Osteocyte (in vitro differentiated cells): ENCODE measurements at regions not wholly inside any gene's neighbourhood (a gene's known extent, or its start where the extent isn't known, plus 50 kb on each side); places are given as distances from the start of the nearest gene placed in this dataset.

ENCODE experiments used
- DNase-seq: peaks from one replicate; pipeline ENCODE4 v3.0.0; 2021; ENCODE audit warnings: mixed read lengths; ENCODE audit not compliant: unreplicated experiment; ENCODE audit errors: extremely low spot score
- H3K27ac Mint-ChIP-seq: one replicate; pipeline ENCODE4 v1.8.0; 2021; ENCODE audit warnings: mild to moderate bottlenecking, mixed read lengths; ENCODE audit not compliant: unreplicated experiment
- H3K27me3 Mint-ChIP-seq: one replicate; pipeline ENCODE4 v1.8.0; 2021; ENCODE audit warnings: mixed read lengths; ENCODE audit not compliant: unreplicated experiment
- H3K36me3 Mint-ChIP-seq: one replicate; pipeline ENCODE4 v1.8.0; 2021; ENCODE audit warnings: mixed read lengths; ENCODE audit not compliant: unreplicated experiment
- H3K4me1 Mint-ChIP-seq: one replicate; pipeline ENCODE4 v1.8.0; 2021; ENCODE audit warnings: mixed read lengths; ENCODE audit not compliant: unreplicated experiment
- H3K4me3 Mint-ChIP-seq: one replicate; pipeline ENCODE4 v1.8.0; 2021; ENCODE audit warnings: mild to moderate bottlenecking, moderate library complexity, mixed read lengths; ENCODE audit not compliant: unreplicated experiment
- H3K9me3 Mint-ChIP-seq: one replicate; pipeline ENCODE4 v1.8.0; 2021; ENCODE audit warnings: mixed read lengths; ENCODE audit not compliant: unreplicated experiment
- CTCF ChIP-seq: fragments of 200-600 bp; sonication (generic); IDR thresholded peaks from 2 replicates; pipeline ENCODE4 v1.5.0; 2021; ENCODE audit warnings: antibody characterized with exemption, mild to moderate bottlenecking, moderate library complexity

- Mint-ChIP-seq H3K4me3 (no peak overlapping the region), H3K27me3 (peaks cover 53% of the 10 kb centered on the region), H3K27ac (no peak overlapping the region), H3K4me1 (no peaks in the 10 kb centered on the region), H3K9me3 (no peaks in the 10 kb centered on the region), H3K36me3 (no peaks in the 10 kb centered on the region)
- TF ChIP-seq CTCF, result no peak
- no peak for DNase-seq
Observed at GRCh38 chr5:40037713-40038112, 612.9 kb upstream of the DAB2 start.

- no peak for TF ChIP-seq CTCF
- no peak for DNase-seq
- no peaks in the 10 kb centered on the region for H3K9me3 Mint-ChIP-seq
- no peak overlapping the region for H3K4me3 Mint-ChIP-seq
- H3K27ac Mint-ChIP-seq, result no peak overlapping the region
- H3K4me1 Mint-ChIP-seq, result no peaks in the 10 kb centered on the region
- no peaks in the 10 kb centered on the region for H3K36me3 Mint-ChIP-seq
- peaks cover 79% of the 10 kb centered on the region for H3K27me3 Mint-ChIP-seq
Observed at GRCh38 chr5:40034441-40034840, 609.7 kb upstream of the DAB2 start.

DNA sequence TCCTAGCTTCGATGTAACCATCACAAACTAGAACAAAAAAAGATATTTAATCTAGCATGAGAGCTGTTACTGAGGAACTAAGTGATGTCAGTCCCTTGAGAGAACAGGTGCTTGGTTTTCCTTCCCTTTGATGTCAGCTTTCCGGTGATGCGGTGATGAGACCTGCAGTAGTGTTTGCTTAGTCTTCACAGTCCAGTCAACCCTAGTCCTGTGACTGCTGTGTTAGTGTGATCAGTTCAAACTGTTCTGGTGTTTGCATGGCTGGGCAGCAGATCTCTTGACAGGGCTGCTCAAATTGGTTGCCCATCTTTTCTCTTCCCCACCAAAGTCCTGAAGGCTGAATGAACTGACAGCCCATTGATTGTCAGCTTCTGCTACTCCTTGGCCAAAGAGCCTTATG lies 608.6 kb upstream of the DAB2 start:
- no peak for TF ChIP-seq CTCF
- no peaks in the 10 kb centered on the region for H3K4me1 Mint-ChIP-seq
- H3K4me3 Mint-ChIP-seq, result no peak overlapping the region
- DNase-seq, result no peak
- no peaks in the 10 kb centered on the region for H3K36me3 Mint-ChIP-seq
- no peak overlapping the region for H3K27ac Mint-ChIP-seq
- no peaks in the 10 kb centered on the region for H3K9me3 Mint-ChIP-seq
- peaks cover 85% of the 10 kb centered on the region for H3K27me3 Mint-ChIP-seq

DNA sequence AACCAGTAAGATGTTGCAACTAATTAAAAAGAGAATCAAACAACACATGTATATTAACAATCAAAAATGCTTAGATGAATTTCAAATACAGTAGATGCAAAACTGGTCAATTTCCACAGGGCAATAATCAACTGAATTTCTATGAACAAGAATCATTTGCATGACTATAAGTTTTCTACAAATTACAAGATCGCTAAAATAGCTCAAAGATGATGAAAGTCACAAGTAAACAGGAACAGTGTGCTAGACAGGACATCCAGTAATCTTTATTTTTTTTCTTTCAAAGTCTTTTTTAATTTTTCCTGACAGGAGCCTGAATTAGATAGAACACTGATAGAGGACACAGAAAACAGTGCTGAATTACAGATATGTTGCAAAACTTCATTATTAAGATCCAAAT lies 608.2 kb upstream of the DAB2 start:
- DNase-seq, result no peak
- Mint-ChIP-seq H3K27ac (no peak overlapping the region), H3K27me3 (peaks cover 82% of the 10 kb centered on the region), H3K36me3 (no peaks in the 10 kb centered on the region), H3K4me1 (no peaks in the 10 kb centered on the region), H3K4me3 (no peak overlapping the region), H3K9me3 (no peaks in the 10 kb centered on the region)
- no peak for TF ChIP-seq CTCF

DNA sequence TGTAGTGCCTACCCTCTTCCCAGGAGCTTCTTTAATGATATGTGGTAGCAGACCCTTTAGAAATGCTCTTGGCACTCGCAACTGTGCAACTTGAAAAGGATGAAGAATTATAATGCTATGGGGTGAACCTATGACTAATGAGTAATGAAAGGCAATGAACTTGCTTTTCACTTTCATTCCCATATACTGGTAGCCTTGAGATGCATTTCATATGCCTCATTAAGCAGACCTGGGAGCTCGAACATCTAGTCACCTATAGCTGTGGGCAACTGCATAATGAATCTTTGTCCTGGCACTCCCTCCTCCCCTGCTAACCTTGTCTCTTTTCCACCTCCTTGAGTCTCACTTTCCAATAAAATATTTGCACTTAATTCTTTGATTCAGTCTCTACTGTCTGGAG lies 605.9 kb upstream of the DAB2 start:
- no peaks in the 10 kb centered on the region for H3K9me3 Mint-ChIP-seq
- peaks cover 81% of the 10 kb centered on the region for H3K27me3 Mint-ChIP-seq
- DNase-seq, result no peak
- TF ChIP-seq CTCF, result no peak
- H3K4me3 Mint-ChIP-seq, result no peak overlapping the region
- no peak overlapping the region for H3K27ac Mint-ChIP-seq
- no peaks in the 10 kb centered on the region for H3K36me3 Mint-ChIP-seq
- no peaks in the 10 kb centered on the region for H3K4me1 Mint-ChIP-seq
